Pancreas (tissue), 10 donors: ENCODE measurements at regions not wholly inside any gene's neighbourhood (a gene's known extent, or its start where the extent isn't known, plus 50 kb on each side); places are given as distances from the start of the nearest gene placed in this dataset.

Experiments used
- ATAC-seq, 4 donors: fragments of 200-7000 bp; cut with Tn5 transposase; one replicate each; pipeline versions ENCODE4 v1.8.0 to v1.9.1; 2020; ENCODE audit warnings: mild to moderate bottlenecking in 4 of 4, moderate library complexity in 4 of 4
- DNase-seq, 6 donors: peaks; one replicate each; pipeline ENCODE4 v3.0.0-alpha.2; 2020
- FAIRE-seq: peaks from 2 replicates; lab custom pipeline; 2012; peaks lifted over from hg19 to GRCh38; lab: Jason Lieb, UNC
- H3K27ac ChIP-seq, 4 donors: fragments of 200-600 bp; sonication (generic); 1 replicate in 3 of 4; 2 replicates in 1 of 4; pipeline versions ENCODE4 v1.5.0 to v1.8.0; 2020
- H3K27me3 ChIP-seq, 4 donors: fragments of 200-600 bp; one replicate each; pipeline ENCODE4 v1.8.0; 2021
- H3K36me3 ChIP-seq, 3 donors: fragments of 200-600 bp; sonication (generic) in 1 of 3; one replicate each; pipeline versions ENCODE4 v1.5.0 to v1.8.0; 2020 to 2021
- H3K4me1 ChIP-seq, 3 donors: fragments of 200-600 bp; one replicate each; pipeline ENCODE4 v1.8.0; 2021
- H3K4me3 ChIP-seq, 4 donors: fragments of 200-600 bp; sonication (generic) in 2 of 4; one replicate each; pipeline versions ENCODE4 v1.5.0 to v1.8.0; 2020 to 2021
- H3K9me3 ChIP-seq, 4 donors: fragments of 200-600 bp; one replicate each; pipeline ENCODE4 v1.8.0; 2021
- CTCF ChIP-seq, 4 donors: fragments of 200-600 bp; sonication (generic) in 3 of 4; IDR thresholded peaks; one replicate each; pipeline versions ENCODE4 v1.5.0 to v1.8.0; 2021; ENCODE audit warnings: antibody characterized with exemption in 4 of 4
- WGBS, 2 donors: extraction: QIAGEN DNeasy Blood & Tissue Kit; methylation state at CpG; one replicate each; pipeline ENCODE4 v1.1.7; 2013; 5-methylcytosine and 5-hydroxymethylcytosine counted together
- intact Hi-C, 3 donors: fragments of 100-400 bp; cut with DNase I; formaldehyde crosslinking; loops; one replicate each; pipeline versions ENCODE4 v1.11.1 to v1.14.2; 2022
- donor health status: healthy with polysubstance abuse.
- donor health status: DM: no; HTN: no; CAD: no; lungs with moderate emphysema.
- donor health status: DM: no; HTN: no; CAD: no.
- donor health status: control.
- donor health status: control.
- donor health status: Bipolar disorder and iron deficiency.
- donor health status: DM: yes; HTN: yes; CAD: no.
- donor health status: DM: no; HTN: no; CAD: no.
- donor health status: DM: no; HTN: no; CAD: no.
- donor health status: DM: yes; HTN: yes; CAD: no.

GRCh38 chr5:171600741-171601265, 181.4 kb downstream of the FGF18 start:
- H3K27me3 ChIP-seq: no peaks in the 10 kb centered on the region
- no peak for FAIRE-seq
- no peaks in the 10 kb centered on the region for H3K9me3 ChIP-seq
- H3K4me1 ChIP-seq: no peaks in the 10 kb centered on the region
- H3K36me3 ChIP-seq: no peaks in the 10 kb centered on the region
- DNase-seq: no peak
- no peak for TF ChIP-seq CTCF (IDR thresholded peaks at IDR 0.05)
- 33 to 47% methylated on average over 8 of the region's 8 CpGs for WGBS, 2 donors
- H3K27ac ChIP-seq: no peak overlapping the region
- ATAC-seq: peak in 2 of 4 donors; percentile 29 to 45
- intact Hi-C loops: no loop called here
- no peak overlapping the region for H3K4me3 ChIP-seq

GRCh38 chr5:171601266-171601881, 181.9 kb downstream of the FGF18 start:
- Histone ChIP-seq H3K9me3 (no peaks in the 10 kb centered on the region), H3K27me3 (no peaks in the 10 kb centered on the region), H3K4me1 (no peaks in the 10 kb centered on the region), H3K4me3 (no peak overlapping the region), H3K36me3 (no peaks in the 10 kb centered on the region), H3K27ac (no peak overlapping the region)
- FAIRE-seq (no peak), DNase-seq (no peak), ATAC-seq (no peak)
- 52 to 62% methylated on average over 9 of the region's 9 CpGs for WGBS, 2 donors
- intact Hi-C loops: no loop called here
- TF ChIP-seq CTCF (IDR thresholded peaks at IDR 0.05): no peak

- Histone ChIP-seq H3K27me3 (no peaks in the 10 kb centered on the region), H3K9me3 (no peaks in the 10 kb centered on the region), H3K27ac (no peak overlapping the region), H3K4me3 (no peak overlapping the region), H3K4me1 (no peaks in the 10 kb centered on the region), H3K36me3 (no peaks in the 10 kb centered on the region)
- no peak for ATAC-seq
- TF ChIP-seq CTCF (IDR thresholded peaks at IDR 0.05): no peak
- DNase-seq: no peak
- intact Hi-C loops: no loop called here
- no peak for FAIRE-seq
- WGBS, 2 donors: 84 to 88% methylated on average over 2 of the region's 2 CpGs
These were observed 182.0 kb upstream of the SMIM23 start for GRCh38 chr5:171603591-171603990.

- ATAC-seq (no peak), DNase-seq (no peak), FAIRE-seq (no peak)
- Histone ChIP-seq H3K9me3 (no peaks in the 10 kb centered on the region), H3K27me3 (no peaks in the 10 kb centered on the region), H3K4me3 (no peak overlapping the region), H3K27ac (no peak overlapping the region), H3K36me3 (no peaks in the 10 kb centered on the region), H3K4me1 (no peaks in the 10 kb centered on the region)
- no peak for TF ChIP-seq CTCF (IDR thresholded peaks at IDR 0.05)
- intact Hi-C loops: no loop called here
These were observed 181.4 kb upstream of the SMIM23 start for GRCh38 chr5:171604195-171604594.

- ATAC-seq (no peak), FAIRE-seq (no peak), DNase-seq (no peak)
- no peaks in the 10 kb centered on the region for H3K27me3 ChIP-seq
- no peak overlapping the region for H3K27ac ChIP-seq
- no peaks in the 10 kb centered on the region for H3K4me1 ChIP-seq
- H3K4me3 ChIP-seq: no peak overlapping the region
- TF ChIP-seq CTCF (IDR thresholded peaks at IDR 0.05): peak in 1 of 4 donors; percentile 7
- no peaks in the 10 kb centered on the region for H3K36me3 ChIP-seq
- intact Hi-C loops: no loop called here
- H3K9me3 ChIP-seq: no peaks in the 10 kb centered on the region
These were observed 179.1 kb upstream of the SMIM23 start for GRCh38 chr5:171606414-171607024.
